Duodenal mucosa (tissue), 2 donors: ENCODE measurements at regions not wholly inside any gene's neighbourhood (a gene's known extent, or its start where the extent isn't known, plus 50 kb on each side); places are given as distances from the start of the nearest gene placed in this dataset.

Experiments used
- H3K27ac ChIP-seq: one replicate; pipeline ENCODE4 v1.7.0; 2013; ENCODE audit warnings: low read depth, low read length
- H3K27me3 ChIP-seq, 2 donors: one replicate each; pipeline ENCODE4 v1.7.0; 2013; ENCODE audit warnings: low read length in 2 of 2, control low read depth in 1 of 2; ENCODE audit not compliant: insufficient read depth in 2 of 2, control insufficient read depth in 1 of 2
- H3K36me3 ChIP-seq, 2 donors: one replicate each; pipeline ENCODE4 v1.7.0; 2013; ENCODE audit warnings: low read length in 2 of 2, control low read depth in 1 of 2; ENCODE audit not compliant: insufficient read depth in 2 of 2, control insufficient read depth in 1 of 2
- H3K4me1 ChIP-seq, 2 donors: one replicate each; pipeline ENCODE4 v1.7.0; 2013; ENCODE audit warnings: low read length in 2 of 2, control low read depth in 1 of 2; ENCODE audit not compliant: insufficient read depth in 2 of 2, control insufficient read depth in 1 of 2
- H3K4me3 ChIP-seq, 2 donors: one replicate each; pipeline ENCODE4 v1.7.0; 2013; ENCODE audit warnings: low read length in 2 of 2, low read depth in 1 of 2
- H3K9ac ChIP-seq, 2 donors: one replicate each; pipeline ENCODE4 v1.7.0; 2013; ENCODE audit warnings: low read length in 2 of 2, low read depth in 1 of 2
- H3K9me3 ChIP-seq, 2 donors: one replicate each; pipeline ENCODE4 v1.7.0; 2013; ENCODE audit warnings: low read length in 2 of 2, control low read depth in 1 of 2; ENCODE audit not compliant: control insufficient read depth in 1 of 2

DNA sequence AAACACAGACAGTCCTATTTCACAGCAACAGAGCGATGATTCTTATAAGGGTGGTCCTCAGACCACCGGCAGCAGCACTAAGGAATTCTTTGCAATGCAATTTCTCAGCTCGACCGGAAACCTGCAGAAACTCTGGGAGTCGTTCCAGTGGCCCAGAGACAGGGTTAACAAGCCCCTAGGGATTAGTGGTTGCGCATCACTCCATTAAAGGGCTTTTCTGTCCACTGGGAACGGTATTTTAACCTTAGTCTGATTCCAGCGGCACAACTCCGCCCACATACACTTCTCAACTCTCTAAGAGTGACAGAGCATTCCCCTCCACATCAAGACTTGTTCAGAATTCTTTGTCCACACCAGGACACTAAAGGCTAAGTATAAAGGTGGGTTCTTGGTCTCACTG lies 341.5 kb downstream of the TFAP2A start:
- Histone ChIP-seq H3K36me3 (no peaks in the 10 kb centered on the region), H3K27me3 (no peaks in the 10 kb centered on the region), H3K9ac (no peak overlapping the region), H3K27ac (no peak overlapping the region), H3K4me3 (no peak overlapping the region), H3K9me3 (no peaks in the 10 kb centered on the region), H3K4me1 (no peaks in the 10 kb centered on the region)

DNA sequence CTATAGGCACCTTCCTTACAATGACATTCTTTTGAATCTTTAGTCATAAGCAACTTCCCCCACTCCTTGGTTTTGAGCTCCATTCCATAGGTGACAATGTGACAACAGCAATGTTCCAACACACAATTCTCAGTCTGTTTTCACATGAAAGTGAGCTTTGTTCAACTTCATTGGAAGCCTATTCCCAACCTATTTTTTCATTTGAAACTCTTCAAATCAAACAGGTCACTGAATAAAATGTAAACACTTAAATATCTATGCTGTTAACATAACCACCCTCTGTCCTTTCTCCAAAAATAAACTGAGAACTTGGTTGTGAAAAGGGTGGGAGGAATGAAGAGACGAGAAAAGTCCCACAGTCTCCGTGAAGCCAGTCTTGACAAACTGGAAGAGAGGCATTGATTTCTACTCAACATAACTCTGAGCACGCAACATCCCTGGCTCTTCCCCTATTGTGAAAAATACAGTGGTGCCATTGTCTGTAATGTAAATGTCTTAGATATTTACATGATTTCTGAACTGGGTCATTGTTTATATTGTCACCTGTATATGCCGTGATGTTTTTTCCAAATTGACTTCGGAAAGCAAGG lies 343.1 kb downstream of the TFAP2A start:
- no peak overlapping the region for H3K4me3 ChIP-seq
- no peaks in the 10 kb centered on the region for H3K27me3 ChIP-seq
- H3K4me1 ChIP-seq: no peaks in the 10 kb centered on the region
- H3K9ac ChIP-seq: no peak overlapping the region
- H3K9me3 ChIP-seq: no peaks in the 10 kb centered on the region
- no peaks in the 10 kb centered on the region for H3K36me3 ChIP-seq
- no peak overlapping the region for H3K27ac ChIP-seq

DNA sequence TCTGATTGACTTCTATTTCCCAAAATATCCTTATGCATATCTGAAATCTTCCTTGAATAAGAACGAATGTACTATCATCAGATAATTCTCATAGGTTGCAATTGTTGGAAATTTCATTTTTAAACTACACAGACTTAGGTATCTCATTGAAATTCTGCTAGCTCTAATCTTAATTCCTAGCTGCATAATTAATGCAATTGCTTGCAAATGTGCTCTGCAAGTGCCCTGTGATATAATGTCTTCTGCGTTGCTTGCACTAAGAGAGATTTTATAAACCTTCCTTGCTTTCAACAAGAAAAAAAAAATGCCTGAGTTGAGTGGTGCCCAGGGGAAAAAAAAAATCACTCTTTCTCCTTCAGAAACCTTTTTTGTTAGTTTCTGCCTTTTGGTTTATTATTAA lies 354.9 kb downstream of the TFAP2A start:
- Histone ChIP-seq H3K27me3 (no peaks in the 10 kb centered on the region), H3K4me3 (no peak overlapping the region), H3K36me3 (no peaks in the 10 kb centered on the region), H3K9me3 (no peaks in the 10 kb centered on the region), H3K9ac (no peak overlapping the region), H3K27ac (no peak overlapping the region), H3K4me1 (no peaks in the 10 kb centered on the region)

DNA sequence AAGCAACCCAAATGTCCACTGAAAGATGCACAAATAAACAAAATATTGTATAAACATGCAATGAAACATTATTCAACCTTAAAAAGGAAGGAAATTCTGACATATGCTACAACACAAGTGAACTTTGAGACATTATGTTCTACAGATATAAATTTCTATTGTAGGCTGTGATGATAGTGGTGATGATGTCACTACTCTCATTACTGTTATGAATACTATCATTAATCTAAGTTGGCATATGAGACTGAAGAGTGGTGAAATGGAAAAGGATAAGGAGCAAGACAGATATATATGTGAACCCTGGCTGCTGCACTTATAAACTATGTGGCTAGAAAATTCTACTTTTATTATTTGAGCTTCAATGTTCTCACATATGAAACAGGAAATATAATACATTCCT lies 360.2 kb downstream of the TFAP2A start:
- Histone ChIP-seq H3K36me3 (no peaks in the 10 kb centered on the region), H3K9ac (no peak overlapping the region), H3K4me3 (no peak overlapping the region), H3K27me3 (no peaks in the 10 kb centered on the region), H3K4me1 (no peaks in the 10 kb centered on the region), H3K27ac (no peak overlapping the region), H3K9me3 (no peaks in the 10 kb centered on the region)

DNA sequence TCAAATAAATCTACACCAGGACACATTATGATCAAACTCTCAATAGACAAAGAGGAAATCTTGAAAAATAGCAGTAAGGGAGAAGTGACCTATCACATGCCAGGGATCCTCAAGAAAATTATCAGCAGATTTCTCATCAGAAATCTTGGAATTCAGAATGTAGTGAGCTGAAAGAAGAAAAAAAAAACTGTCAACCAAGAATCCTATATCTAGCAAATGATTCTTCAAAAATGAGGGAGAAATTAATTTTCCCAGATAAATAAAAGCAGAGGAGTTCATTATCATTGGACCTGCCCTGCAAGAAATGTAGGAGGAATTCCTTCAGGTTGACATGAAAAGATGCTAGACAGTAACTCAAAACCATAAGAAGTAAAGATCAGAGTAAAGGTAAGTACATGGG lies 363.6 kb downstream of the TFAP2A start:
- Histone ChIP-seq H3K4me1 (no peaks in the 10 kb centered on the region), H3K4me3 (no peak overlapping the region), H3K9ac (no peak overlapping the region), H3K9me3 (no peaks in the 10 kb centered on the region), H3K27ac (no peak overlapping the region), H3K27me3 (no peaks in the 10 kb centered on the region), H3K36me3 (no peaks in the 10 kb centered on the region)

DNA sequence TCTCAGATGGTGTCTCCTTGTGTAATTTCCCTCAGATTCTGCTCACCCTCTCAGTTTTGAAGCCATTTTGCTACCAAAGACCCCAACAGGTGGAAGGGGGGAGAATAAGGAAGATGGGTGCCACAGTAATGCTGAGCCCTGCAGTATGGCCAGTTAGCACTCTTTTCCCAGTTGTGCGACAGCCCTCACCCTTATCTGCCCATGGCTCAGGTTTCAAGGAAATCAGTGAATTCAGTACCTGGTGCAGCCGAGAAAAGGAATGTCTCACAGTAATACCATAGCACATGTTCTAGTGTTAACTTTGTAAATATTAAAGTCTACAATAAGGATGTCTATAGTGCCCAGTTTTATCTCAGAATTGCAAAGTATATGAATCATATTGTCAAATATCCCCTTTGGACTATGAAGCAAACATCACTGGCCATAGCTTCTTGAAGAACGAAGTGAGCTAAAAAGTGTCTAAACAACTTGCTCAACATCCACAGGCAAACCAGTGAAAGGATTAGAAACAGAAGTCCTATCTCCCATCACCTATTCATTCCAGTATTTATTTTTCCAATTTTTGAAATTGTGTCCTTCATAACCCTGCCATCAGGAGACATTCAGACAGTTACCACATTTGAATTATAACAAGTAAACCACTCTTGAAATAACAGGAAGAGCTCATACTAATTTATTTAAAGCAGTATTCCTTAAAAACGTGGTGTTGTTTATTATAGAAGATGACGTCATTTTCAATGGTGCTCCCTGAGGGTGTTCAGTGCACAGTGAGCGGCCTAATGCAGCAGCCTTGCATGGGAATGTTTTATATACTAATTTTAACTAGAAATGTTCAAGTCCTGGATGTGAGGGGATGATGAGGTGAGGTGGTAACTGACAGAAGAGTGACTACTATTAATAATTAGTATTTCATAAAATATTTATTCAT lies 366.2 kb downstream of the TFAP2A start:
- Histone ChIP-seq H3K36me3 (no peaks in the 10 kb centered on the region), H3K4me1 (no peaks in the 10 kb centered on the region), H3K27ac (no peak overlapping the region), H3K4me3 (no peak overlapping the region), H3K9ac (no peak overlapping the region), H3K27me3 (no peaks in the 10 kb centered on the region), H3K9me3 (no peaks in the 10 kb centered on the region)

DNA sequence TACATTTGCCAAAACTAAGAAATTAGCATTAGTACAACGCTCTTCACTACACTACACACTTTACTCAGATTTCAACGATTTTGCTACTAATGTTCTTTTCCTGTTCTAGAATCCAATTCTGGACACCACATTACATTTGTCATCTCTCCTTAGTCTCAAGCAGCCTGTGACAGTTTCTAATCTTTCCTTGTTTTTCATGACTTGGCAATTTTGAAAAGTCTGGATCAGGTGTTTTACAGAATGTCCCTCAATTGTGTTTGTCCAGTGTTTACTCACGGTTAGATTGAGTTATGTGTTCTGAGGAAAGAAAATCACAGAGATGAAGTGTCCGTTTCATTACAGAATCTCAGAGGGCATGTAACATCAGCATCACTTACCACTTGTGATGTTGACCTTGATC lies 372.6 kb downstream of the TFAP2A start:
- H3K9ac ChIP-seq: no peak overlapping the region
- H3K4me1 ChIP-seq: no peaks in the 10 kb centered on the region
- H3K27me3 ChIP-seq: no peaks in the 10 kb centered on the region
- H3K4me3 ChIP-seq: no peak overlapping the region
- no peaks in the 10 kb centered on the region for H3K9me3 ChIP-seq
- H3K36me3 ChIP-seq: no peaks in the 10 kb centered on the region
- H3K27ac ChIP-seq: no peak overlapping the region

DNA sequence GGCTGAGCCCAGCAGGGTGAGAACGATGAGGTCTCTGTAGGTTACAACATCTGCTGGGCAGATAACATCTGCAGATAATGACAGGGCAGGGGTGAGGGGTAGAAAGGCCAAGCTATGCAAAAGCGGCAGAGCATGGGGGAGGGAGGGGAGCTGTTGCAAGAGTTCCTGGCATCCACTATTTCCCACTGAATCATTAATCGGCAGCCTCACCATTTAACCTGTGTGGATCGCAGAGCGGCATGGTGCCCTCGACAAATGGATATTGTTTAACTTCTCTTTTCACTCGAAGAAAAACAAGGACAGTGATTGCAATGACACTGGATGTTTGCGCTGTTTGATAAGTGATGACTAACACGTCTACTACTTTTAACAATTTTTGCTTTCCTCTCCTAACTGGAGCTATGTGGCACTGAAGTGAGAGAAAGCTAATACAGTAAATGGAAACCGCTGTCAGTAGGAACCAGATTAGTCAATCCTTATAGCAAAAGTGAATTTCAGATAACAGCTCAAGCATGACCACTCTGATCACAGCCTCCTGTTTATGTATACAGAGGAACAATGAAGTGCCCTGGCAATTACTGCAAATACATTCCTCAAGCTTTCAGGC lies 381.5 kb downstream of the TFAP2A start:
- H3K9me3 ChIP-seq: no peaks in the 10 kb centered on the region
- H3K27me3 ChIP-seq: no peaks in the 10 kb centered on the region
- no peaks in the 10 kb centered on the region for H3K4me1 ChIP-seq
- H3K27ac ChIP-seq: no peak overlapping the region
- H3K36me3 ChIP-seq: no peaks in the 10 kb centered on the region
- H3K9ac ChIP-seq: no peak overlapping the region
- H3K4me3 ChIP-seq: no peak overlapping the region

DNA sequence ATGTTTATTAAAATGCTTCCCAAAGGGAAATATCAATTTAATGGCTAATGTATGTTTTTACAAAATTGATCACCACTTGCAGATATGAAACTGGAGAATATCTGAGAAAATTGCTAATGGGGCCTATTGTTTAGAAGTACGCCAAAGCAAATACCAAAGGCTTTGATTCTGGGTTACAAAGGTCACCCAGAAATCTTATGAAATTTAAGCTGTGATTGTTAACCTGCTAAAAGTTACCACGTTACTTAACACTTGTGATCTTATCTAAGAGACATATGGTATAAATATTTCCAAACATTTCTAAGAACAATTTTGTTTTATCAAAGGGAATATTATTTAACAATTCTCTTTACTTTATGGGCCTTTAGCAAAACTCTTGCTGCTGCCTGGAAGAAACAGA lies 383.3 kb downstream of the TFAP2A start:
- H3K9me3 ChIP-seq: no peaks in the 10 kb centered on the region
- H3K4me3 ChIP-seq: no peak overlapping the region
- no peak overlapping the region for H3K27ac ChIP-seq
- no peaks in the 10 kb centered on the region for H3K4me1 ChIP-seq
- no peak overlapping the region for H3K9ac ChIP-seq
- H3K36me3 ChIP-seq: no peaks in the 10 kb centered on the region
- H3K27me3 ChIP-seq: no peaks in the 10 kb centered on the region

DNA sequence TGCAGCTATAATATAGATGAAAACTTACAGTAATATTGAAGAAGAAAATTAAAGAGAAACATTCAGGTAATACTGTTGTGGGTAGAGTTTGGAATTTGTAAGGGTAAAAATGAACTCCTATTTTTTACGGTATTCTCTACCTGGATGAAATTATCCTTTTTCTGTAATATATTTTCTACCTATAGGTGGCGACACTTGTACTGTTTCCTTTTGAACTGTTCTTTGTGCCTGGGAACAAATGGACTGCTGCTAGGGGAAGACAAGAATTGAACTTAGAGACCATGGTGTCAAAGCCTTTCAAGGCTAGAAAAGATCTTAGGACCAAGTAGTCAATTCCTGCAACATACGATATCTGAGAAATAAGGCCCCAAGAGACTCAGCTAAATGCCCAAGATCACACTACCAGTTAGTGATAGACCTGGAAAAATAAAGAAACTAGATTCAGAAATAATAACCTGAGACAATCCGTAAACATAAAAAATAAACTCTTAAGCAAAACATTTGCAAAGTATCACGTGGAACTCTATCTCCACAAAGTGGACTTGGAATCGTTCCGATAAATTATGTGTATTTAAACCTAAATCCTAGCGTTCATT lies 383.8 kb downstream of the TFAP2A start:
- Histone ChIP-seq H3K4me1 (no peaks in the 10 kb centered on the region), H3K36me3 (no peaks in the 10 kb centered on the region), H3K9ac (no peak overlapping the region), H3K9me3 (no peaks in the 10 kb centered on the region), H3K27ac (no peak overlapping the region), H3K27me3 (no peaks in the 10 kb centered on the region), H3K4me3 (no peak overlapping the region)
